Neuron (in vitro differentiated cells): ENCODE measurements at regions not wholly inside any gene's neighbourhood (a gene's known extent, or its start where the extent isn't known, plus 50 kb on each side); places are given as distances from the start of the nearest gene placed in this dataset.

Source experiments
- H2AFZ ChIP-seq: one replicate; pipeline ENCODE4 v1.6.1; 2013; ENCODE audit warnings: low read depth, mild to moderate bottlenecking, inconsistent platforms, low read length, moderate library complexity
- H3K27me3 ChIP-seq: one replicate; pipeline ENCODE4 v1.6.1; 2013; ENCODE audit warnings: low read length; ENCODE audit not compliant: insufficient read depth
- H3K36me3 ChIP-seq: one replicate; pipeline ENCODE4 v1.6.1; 2013; ENCODE audit warnings: low read length; ENCODE audit not compliant: insufficient read depth
- H3K4me1 ChIP-seq: one replicate; pipeline ENCODE4 v1.6.1; 2013; ENCODE audit warnings: low read length; ENCODE audit not compliant: insufficient read depth
- H3K4me3 ChIP-seq: 2 replicates; pipeline ENCODE4 v1.5.1; 2013; ENCODE audit warnings: mild to moderate bottlenecking, low read length, moderate library complexity
- H3K9me3 ChIP-seq: one replicate; pipeline ENCODE4 v1.6.1; 2013; ENCODE audit warnings: low read length

DNA sequence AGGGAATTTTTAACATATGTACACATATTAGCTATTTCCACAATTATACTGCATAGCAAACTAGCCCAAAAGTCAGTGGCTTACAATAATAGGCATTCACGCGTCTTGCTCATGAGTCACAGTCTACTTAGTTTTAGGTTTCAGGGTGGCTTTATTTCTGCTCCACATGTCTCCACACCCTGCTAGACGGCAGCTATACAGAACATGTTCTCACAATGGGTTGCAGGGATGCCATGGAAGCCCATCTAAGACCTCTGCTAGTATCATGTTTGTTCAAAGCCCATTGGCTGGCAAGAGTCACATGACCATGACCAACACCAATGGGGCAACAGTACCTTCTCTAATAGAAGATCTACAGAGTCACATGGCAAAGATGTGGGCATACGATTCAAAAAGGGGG, 96.3 kb upstream of the NEBL start:
- Histone ChIP-seq H3K36me3 (no peaks in the 10 kb centered on the region), H3K4me1 (peaks cover 31% of the 10 kb centered on the region), H3K4me3 (no peak overlapping the region), H2AFZ (no peak overlapping the region), H3K9me3 (no peaks in the 10 kb centered on the region), H3K27me3 (no peaks in the 10 kb centered on the region)

DNA sequence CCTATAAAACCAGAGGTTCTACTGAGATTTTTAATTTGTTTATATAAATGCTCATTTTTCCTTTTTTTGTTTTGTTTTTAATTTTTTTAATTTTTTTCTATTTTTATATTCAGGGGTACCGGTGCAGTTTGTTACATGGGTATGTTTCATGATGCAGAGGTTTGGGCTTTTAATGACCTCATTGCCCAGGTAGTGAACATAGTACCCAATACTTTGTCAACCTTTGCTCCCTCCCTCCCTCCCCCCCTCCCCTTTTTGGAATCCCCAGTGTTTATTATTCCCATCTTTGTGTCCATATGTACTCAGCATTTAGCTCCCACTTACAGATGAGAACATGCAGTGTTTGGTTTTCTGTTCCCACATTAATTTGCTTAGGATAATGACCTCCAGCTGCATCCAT, 94.4 kb upstream of the NEBL start:
- H3K4me3 ChIP-seq = no peak overlapping the region
- no peaks in the 10 kb centered on the region for H3K9me3 ChIP-seq
- H3K36me3 ChIP-seq = no peaks in the 10 kb centered on the region
- H2AFZ ChIP-seq = no peak overlapping the region
- no peaks in the 10 kb centered on the region for H3K27me3 ChIP-seq
- peaks cover 31% of the 10 kb centered on the region for H3K4me1 ChIP-seq

- Histone ChIP-seq H2AFZ (no peak overlapping the region), H3K4me1 (peaks cover 23% of the 10 kb centered on the region), H3K36me3 (no peaks in the 10 kb centered on the region), H3K4me3 (no peak overlapping the region), H3K27me3 (no peaks in the 10 kb centered on the region), H3K9me3 (no peaks in the 10 kb centered on the region)
Measured at GRCh38 chr10:20990604-20991003, 93.5 kb upstream of the NEBL start.

DNA sequence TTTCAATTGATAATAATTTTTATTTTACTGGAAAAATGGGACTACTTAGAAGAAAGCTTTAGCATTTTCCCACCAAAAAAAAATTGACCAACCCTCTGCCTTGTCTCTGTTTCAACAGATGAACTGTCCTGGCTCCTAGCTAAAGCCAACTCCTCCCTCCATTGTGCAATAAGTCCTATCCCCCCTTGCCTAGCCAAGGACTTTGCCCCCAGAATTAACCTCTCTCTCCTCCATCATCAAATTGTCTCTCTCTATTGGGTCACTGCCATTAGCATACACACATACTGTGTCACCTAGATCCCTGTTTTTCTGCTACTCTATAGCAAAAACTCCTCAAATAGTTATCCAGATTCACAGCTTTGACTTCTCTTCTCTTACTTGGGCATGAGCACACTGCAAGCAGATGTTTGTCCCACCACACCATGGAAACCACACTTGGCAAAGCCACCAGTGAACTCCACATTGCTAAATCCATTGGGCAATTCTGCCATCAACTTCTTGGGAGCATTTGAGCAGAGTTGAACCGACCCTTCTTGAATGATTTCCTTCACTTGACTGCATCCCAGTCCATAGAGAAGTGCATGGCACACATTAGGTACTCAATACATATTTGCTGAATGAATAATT, 91.4 kb upstream of the NEBL start:
- no peaks in the 10 kb centered on the region for H3K36me3 ChIP-seq
- H3K4me3 ChIP-seq = no peak overlapping the region
- H3K9me3 ChIP-seq = no peaks in the 10 kb centered on the region
- H3K27me3 ChIP-seq = no peaks in the 10 kb centered on the region
- peaks cover 6% of the 10 kb centered on the region for H3K4me1 ChIP-seq
- no peak overlapping the region for H2AFZ ChIP-seq

DNA sequence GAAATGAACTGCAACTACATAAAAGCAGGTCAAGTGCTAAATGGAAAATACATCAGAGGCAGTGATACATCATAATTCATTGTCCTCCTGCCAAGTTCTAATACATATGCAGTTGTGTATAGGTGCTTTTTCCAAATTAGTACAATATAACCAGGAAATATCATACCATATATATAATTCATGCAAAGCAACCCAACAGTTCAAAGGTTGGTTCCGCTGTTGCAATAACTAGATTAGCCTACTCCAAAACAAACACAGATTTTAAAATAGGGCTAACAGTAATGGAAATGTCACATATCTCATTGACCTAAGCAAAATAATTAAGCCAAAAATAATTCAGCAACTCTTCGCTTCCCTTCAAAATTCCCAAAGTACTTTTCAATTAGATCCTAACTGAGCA, 88.9 kb upstream of the NEBL start:
- Histone ChIP-seq H3K4me3 (no peak overlapping the region), H3K9me3 (no peaks in the 10 kb centered on the region), H3K4me1 (peaks cover 6% of the 10 kb centered on the region), H2AFZ (no peak overlapping the region), H3K27me3 (no peaks in the 10 kb centered on the region), H3K36me3 (no peaks in the 10 kb centered on the region)

GRCh38 chr10:20984662-20985061, 87.6 kb upstream of the NEBL start:
- H3K9me3 ChIP-seq = no peaks in the 10 kb centered on the region
- no peaks in the 10 kb centered on the region for H3K4me1 ChIP-seq
- H3K36me3 ChIP-seq = no peaks in the 10 kb centered on the region
- no peak overlapping the region for H3K4me3 ChIP-seq
- H2AFZ ChIP-seq = no peak overlapping the region
- H3K27me3 ChIP-seq = no peaks in the 10 kb centered on the region

- no peak overlapping the region for H3K4me3 ChIP-seq
- no peaks in the 10 kb centered on the region for H3K4me1 ChIP-seq
- H3K9me3 ChIP-seq = no peaks in the 10 kb centered on the region
Measured at GRCh38 chr10:20981419-20981953, 84.4 kb upstream of the NEBL start.

DNA sequence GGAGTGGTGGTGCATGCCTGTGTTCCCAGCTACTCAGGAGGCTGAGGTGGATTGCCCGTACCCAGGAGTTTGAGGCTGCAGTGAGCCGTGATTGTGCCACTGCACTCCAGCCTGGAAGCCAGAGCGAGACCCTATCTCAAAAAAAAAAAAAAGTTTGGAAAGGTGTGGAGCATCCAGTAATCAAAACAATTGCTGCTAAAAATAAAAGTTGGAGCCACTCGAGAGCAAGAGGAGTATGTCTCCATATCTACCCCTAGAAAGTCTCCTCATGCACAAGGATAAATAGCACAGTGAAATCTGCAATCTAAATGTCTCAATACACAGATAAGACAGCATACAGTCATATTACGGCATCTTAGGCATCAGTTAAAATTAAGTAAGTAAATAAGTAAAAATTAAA, 81.5 kb upstream of the NEBL start:
- Histone ChIP-seq H3K36me3 (no peaks in the 10 kb centered on the region), H3K4me3 (no peak overlapping the region), H2AFZ (no peak overlapping the region), H3K4me1 (no peaks in the 10 kb centered on the region), H3K27me3 (no peaks in the 10 kb centered on the region), H3K9me3 (no peaks in the 10 kb centered on the region)

More at GRCh38 chr10:20981419-20981953, 84.4 kb upstream of the NEBL start:
- H3K36me3 ChIP-seq = no peaks in the 10 kb centered on the region
- no peaks in the 10 kb centered on the region for H3K27me3 ChIP-seq
- H2AFZ ChIP-seq = no peak overlapping the region

GRCh38 chr10:20977300-20977699, 80.2 kb upstream of the NEBL start:
- H3K9me3 ChIP-seq = no peaks in the 10 kb centered on the region
- no peak overlapping the region for H2AFZ ChIP-seq
- no peak overlapping the region for H3K4me3 ChIP-seq
- no peaks in the 10 kb centered on the region for H3K4me1 ChIP-seq
- H3K27me3 ChIP-seq = no peaks in the 10 kb centered on the region
- no peaks in the 10 kb centered on the region for H3K36me3 ChIP-seq

GRCh38 chr10:20976891-20977290, 79.8 kb upstream of the NEBL start:
- Histone ChIP-seq H3K9me3 (no peaks in the 10 kb centered on the region), H3K36me3 (no peaks in the 10 kb centered on the region), H2AFZ (no peak overlapping the region), H3K27me3 (no peaks in the 10 kb centered on the region), H3K4me1 (no peaks in the 10 kb centered on the region), H3K4me3 (no peak overlapping the region)

DNA sequence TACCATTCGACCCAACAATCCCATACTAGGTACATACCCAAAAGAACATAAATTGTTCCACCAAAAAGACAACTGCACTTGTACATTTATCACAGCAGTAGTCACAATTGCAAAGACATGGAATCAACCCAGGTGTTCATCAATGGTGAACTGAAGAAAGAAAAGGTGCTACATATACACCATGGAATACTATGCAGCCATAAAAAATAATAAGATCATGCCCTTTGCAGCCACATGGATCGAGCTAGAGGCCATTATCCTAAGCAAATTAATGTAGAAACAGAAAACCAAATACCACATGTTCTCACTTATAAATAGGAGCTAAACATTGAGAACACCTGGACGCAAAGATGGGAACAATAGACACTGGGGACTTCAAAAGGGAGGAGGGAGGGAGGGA, 79.3 kb upstream of the NEBL start:
- H3K4me1 ChIP-seq = no peaks in the 10 kb centered on the region
- H3K36me3 ChIP-seq = no peaks in the 10 kb centered on the region
- no peaks in the 10 kb centered on the region for H3K9me3 ChIP-seq
- no peaks in the 10 kb centered on the region for H3K27me3 ChIP-seq
- no peak overlapping the region for H2AFZ ChIP-seq
- no peak overlapping the region for H3K4me3 ChIP-seq

GRCh38 chr10:20975236-20975635, 78.1 kb upstream of the NEBL start:
- Histone ChIP-seq H3K27me3 (no peaks in the 10 kb centered on the region), H2AFZ (no peak overlapping the region), H3K9me3 (no peaks in the 10 kb centered on the region), H3K36me3 (no peaks in the 10 kb centered on the region), H3K4me1 (no peaks in the 10 kb centered on the region), H3K4me3 (no peak overlapping the region)

DNA sequence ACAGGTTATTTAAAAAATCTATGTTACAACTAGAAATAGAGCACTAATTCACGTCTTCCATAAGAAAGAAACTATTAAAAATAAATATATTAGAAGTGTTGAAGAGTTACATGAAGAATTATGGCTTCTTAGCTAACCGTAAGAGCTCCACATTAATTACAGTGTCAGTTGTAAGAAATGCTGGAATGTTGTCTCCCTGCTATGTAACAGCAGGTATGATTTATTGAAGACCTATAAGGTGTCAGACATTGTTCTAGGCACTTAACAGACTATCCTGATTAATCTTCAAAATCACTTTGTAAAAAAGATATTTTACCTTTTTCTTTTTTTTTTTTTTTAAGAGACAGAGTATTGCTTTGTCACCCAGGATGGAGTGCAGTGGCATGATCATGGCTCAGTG, 75.8 kb upstream of the NEBL start:
- Histone ChIP-seq H3K4me3 (no peak overlapping the region), H3K27me3 (no peaks in the 10 kb centered on the region), H3K9me3 (no peaks in the 10 kb centered on the region), H2AFZ (no peak overlapping the region), H3K4me1 (no peaks in the 10 kb centered on the region), H3K36me3 (no peaks in the 10 kb centered on the region)

GRCh38 chr10:20971901-20972300, 74.8 kb upstream of the NEBL start:
- Histone ChIP-seq H3K4me3 (no peak overlapping the region), H3K4me1 (no peaks in the 10 kb centered on the region), H2AFZ (no peak overlapping the region), H3K27me3 (no peaks in the 10 kb centered on the region), H3K9me3 (no peaks in the 10 kb centered on the region), H3K36me3 (no peaks in the 10 kb centered on the region)
